ENCODE measurements at regions not wholly inside any gene's neighbourhood (a gene's known extent, or its start where the extent isn't known, plus 50 kb on each side); places are given as distances from the start of the nearest gene placed in this dataset.

DNA sequence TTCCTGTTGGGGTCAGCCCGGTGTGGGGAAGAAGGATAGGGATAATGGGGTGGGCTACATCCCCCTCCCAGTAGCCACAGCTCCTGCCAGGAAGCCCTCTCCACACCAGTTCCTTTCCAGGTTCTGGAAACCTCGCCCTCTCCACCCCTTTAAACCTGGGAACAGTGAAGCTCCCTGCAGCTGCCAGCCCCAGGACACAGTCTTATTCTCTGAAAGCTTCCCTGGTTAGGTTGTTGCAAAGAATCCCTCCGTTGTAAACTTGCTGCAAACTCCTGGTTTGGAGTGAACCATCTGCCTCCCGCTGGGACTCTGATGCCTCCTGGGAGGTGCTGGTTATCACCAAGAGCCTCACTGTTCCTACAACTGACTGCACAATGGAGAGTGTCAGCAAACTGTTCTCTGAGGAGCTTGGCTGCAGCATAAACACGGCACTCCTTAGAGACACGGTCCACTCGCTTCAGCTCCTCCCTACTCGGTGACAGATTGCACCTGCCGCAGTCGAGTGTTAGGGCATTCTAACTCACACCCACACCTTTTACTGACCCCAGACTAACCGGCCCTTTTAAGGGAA, 261.8 kb upstream of the RAB6C start:
- TF ChIP-seq EZH2 (IDR thresholded peaks at IDR 0.05; ENCODE audit: low read depth) (no peak), CTCF (conservative IDR thresholded peaks at IDR 0.05) (no peak)
- no peak for DNase-seq
- no peak overlapping the region for H3K4me3 ChIP-seq
- no peaks in the 10 kb centered on the region for H3K79me2 ChIP-seq (ENCODE audit: low read depth)
- peaks cover 74% of the 10 kb centered on the region for H3K27me3 ChIP-seq (ENCODE audit: insufficient read depth, low read depth)
- no peaks in the 10 kb centered on the region for H3K36me3 ChIP-seq (ENCODE audit: low read depth)
- BruUV-seq (replicated peaks): no TSS peak
- H3K9me2 ChIP-seq (ENCODE audit: insufficient read depth): no peaks in the 10 kb centered on the region
- no peaks in the 10 kb centered on the region for H3K9me3 ChIP-seq (ENCODE audit: insufficient read depth, low read depth)
- intact Hi-C loops (cut with micrococcal nuclease; ENCODE audit: unreplicated experiment): loop anchor here (1.0 kb wide), 1 partner anchor 25 kb away; no protein-coding TSS in a partner anchor
- no peaks in the 10 kb centered on the region for H3K4me1 ChIP-seq (replicated peaks; ENCODE audit: insufficient read depth)
- ChIA-PET POLR2A (ENCODE audit: unreplicated experiment) (no interaction called here), CTCF (no interaction called here)
- H2AFZ ChIP-seq: no peak overlapping the region
- no peaks in the 10 kb centered on the region for H3F3A ChIP-seq (ENCODE audit: insufficient read depth, low read depth)
- no peaks in the 10 kb centered on the region for H4K20me1 ChIP-seq (ENCODE audit: insufficient read depth)
- H3K27ac ChIP-seq: no peak overlapping the region
- no peak overlapping the region for H3K4me2 ChIP-seq

- no peaks in the 10 kb centered on the region for H3K79me2 ChIP-seq (ENCODE audit: low read depth)
- H3K4me1 ChIP-seq (replicated peaks; ENCODE audit: insufficient read depth): no peaks in the 10 kb centered on the region
- ChIA-PET POLR2A (ENCODE audit: unreplicated experiment) (no interaction called here), CTCF (no interaction called here)
- no peak overlapping the region for H2AFZ ChIP-seq
- H3K9me3 ChIP-seq (ENCODE audit: insufficient read depth, low read depth): no peaks in the 10 kb centered on the region
- no peak overlapping the region for H3K4me3 ChIP-seq
- peaks cover 73% of the 10 kb centered on the region for H3K27me3 ChIP-seq (ENCODE audit: insufficient read depth, low read depth)
- intact Hi-C loops (cut with micrococcal nuclease; ENCODE audit: unreplicated experiment): no loop called here
- TF ChIP-seq CTCF (conservative IDR thresholded peaks at IDR 0.05) (no peak), EZH2 (IDR thresholded peaks at IDR 0.05; ENCODE audit: low read depth) (no peak)
- H3K9me2 ChIP-seq (ENCODE audit: insufficient read depth): no peaks in the 10 kb centered on the region
- BruUV-seq (replicated peaks): no TSS peak
- H3K36me3 ChIP-seq (ENCODE audit: low read depth): no peaks in the 10 kb centered on the region
- no peak overlapping the region for H3K27ac ChIP-seq
- no peak for DNase-seq
- H4K20me1 ChIP-seq (ENCODE audit: insufficient read depth): no peaks in the 10 kb centered on the region
- no peaks in the 10 kb centered on the region for H3F3A ChIP-seq (ENCODE audit: insufficient read depth, low read depth)
- no peak overlapping the region for H3K4me2 ChIP-seq
Observed at GRCh38 chr2:129719335-129719734, 260.1 kb upstream of the RAB6C start.

DNA sequence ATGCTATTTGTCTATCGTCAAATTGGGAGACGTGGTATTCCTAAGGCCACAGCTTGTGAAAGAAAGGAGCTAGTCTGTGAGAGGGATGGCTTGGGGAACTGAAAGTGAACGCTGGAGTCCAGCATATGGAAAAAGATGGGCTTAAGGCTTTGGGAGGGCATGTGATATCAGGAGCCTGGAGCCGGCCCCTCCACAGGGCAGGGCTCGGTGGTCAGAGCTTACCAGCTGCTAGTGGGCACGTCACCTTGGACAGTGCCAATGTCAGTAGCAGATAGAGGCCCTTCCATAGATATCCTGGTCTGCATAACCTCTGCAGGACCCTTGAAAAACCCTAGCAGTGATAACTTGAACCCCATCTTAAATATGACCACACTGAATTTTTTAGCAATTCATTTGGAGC, 259.1 kb upstream of the RAB6C start:
- Histone ChIP-seq H3K9me3 (ENCODE audit: insufficient read depth, low read depth) (no peaks in the 10 kb centered on the region), H4K20me1 (ENCODE audit: insufficient read depth) (no peaks in the 10 kb centered on the region), H3K4me3 (no peak overlapping the region), H2AFZ (no peak overlapping the region), H3K4me2 (no peak overlapping the region), H3K27me3 (ENCODE audit: insufficient read depth, low read depth) (peaks cover 70% of the 10 kb centered on the region), H3K4me1 (replicated peaks; ENCODE audit: insufficient read depth) (no peaks in the 10 kb centered on the region), H3K36me3 (ENCODE audit: low read depth) (no peaks in the 10 kb centered on the region), H3K27ac (no peak overlapping the region), H3K9me2 (ENCODE audit: insufficient read depth) (no peaks in the 10 kb centered on the region), H3K79me2 (ENCODE audit: low read depth) (no peaks in the 10 kb centered on the region), H3F3A (ENCODE audit: insufficient read depth, low read depth) (no peaks in the 10 kb centered on the region)
- intact Hi-C loops (cut with micrococcal nuclease; ENCODE audit: unreplicated experiment): no loop called here
- ChIA-PET POLR2A (ENCODE audit: unreplicated experiment) (no interaction called here), CTCF (no interaction called here)
- DNase-seq: no peak
- no TSS peak for BruUV-seq (replicated peaks)
- TF ChIP-seq EZH2 (IDR thresholded peaks at IDR 0.05; ENCODE audit: low read depth) (no peak), CTCF (conservative IDR thresholded peaks at IDR 0.05) (no peak)
